Activated CD4-positive, alpha-beta memory T cell treated with anti-CD3 and anti-CD28 coated beads for 36 hours (primary cell): ENCODE measurements at regions not wholly inside any gene's neighbourhood (a gene's known extent, or its start where the extent isn't known, plus 50 kb on each side); places are given as distances from the start of the nearest gene placed in this dataset. TPM values are rescaled to one million over a fixed set of nuclear protein-coding genes. Genes with fewer than 3 reads are reported as not detected.
"Not testable (repeated sequence)": the region's sequence is repeated elsewhere in the genome, so short reads cannot be mapped to it uniquely, and the experiment has no call there.

ENCODE experiments used
- CTCF ChIA-PET: fragments of 350-600 bp; sonication (Branson Sonifier 250); formaldehyde crosslinking; loops from one replicate; lab custom pipeline; 2021; ENCODE audit warnings: antibody characterized with exemption, inconsistent platforms; lab: Charles Lee
- POLR2A ChIA-PET: fragments of 350-600 bp; sonication (Branson Sonifier 250); formaldehyde crosslinking; loops from one replicate; lab custom pipeline; 2021; ENCODE audit warnings: antibody characterized with exemption; lab: Charles Lee
- DNase-seq: peaks from one replicate; pipeline ENCODE4 v3.0.0-alpha.2; 2020
- H3K27ac Mint-ChIP-seq: one replicate; pipeline ENCODE4 v1.8.0; 2021; ENCODE audit warnings: mixed read lengths
- H3K27me3 Mint-ChIP-seq: one replicate; pipeline ENCODE4 v1.8.0; 2021; ENCODE audit warnings: mixed read lengths
- H3K36me3 Mint-ChIP-seq: one replicate; pipeline ENCODE4 v1.8.0; 2021; ENCODE audit warnings: mixed read lengths
- H3K4me1 Mint-ChIP-seq: one replicate; pipeline ENCODE4 v1.8.0; 2021; ENCODE audit warnings: low read depth, mixed read lengths
- H3K4me3 Mint-ChIP-seq: one replicate; pipeline ENCODE4 v1.8.0; 2021; ENCODE audit warnings: mild to moderate bottlenecking, mixed read lengths
- H3K9me3 Mint-ChIP-seq: one replicate; pipeline ENCODE4 v1.8.0; 2021; ENCODE audit warnings: mixed read lengths
- intact Hi-C: fragments of 100-400 bp; cut with micrococcal nuclease; formaldehyde crosslinking; loops from one replicate; pipeline ENCODE4 v1.15.1; 2023
- microRNA-seq: library from miRNA; unstranded; fragments of <30 nt; microRNA quantifications from one replicate; pipeline ENCODE4 v1.2.0, GENCODE V29; 2022; ENCODE audit warnings: borderline number of aligned reads, borderline microRNAs expressed, borderline replicate concordance

DNA sequence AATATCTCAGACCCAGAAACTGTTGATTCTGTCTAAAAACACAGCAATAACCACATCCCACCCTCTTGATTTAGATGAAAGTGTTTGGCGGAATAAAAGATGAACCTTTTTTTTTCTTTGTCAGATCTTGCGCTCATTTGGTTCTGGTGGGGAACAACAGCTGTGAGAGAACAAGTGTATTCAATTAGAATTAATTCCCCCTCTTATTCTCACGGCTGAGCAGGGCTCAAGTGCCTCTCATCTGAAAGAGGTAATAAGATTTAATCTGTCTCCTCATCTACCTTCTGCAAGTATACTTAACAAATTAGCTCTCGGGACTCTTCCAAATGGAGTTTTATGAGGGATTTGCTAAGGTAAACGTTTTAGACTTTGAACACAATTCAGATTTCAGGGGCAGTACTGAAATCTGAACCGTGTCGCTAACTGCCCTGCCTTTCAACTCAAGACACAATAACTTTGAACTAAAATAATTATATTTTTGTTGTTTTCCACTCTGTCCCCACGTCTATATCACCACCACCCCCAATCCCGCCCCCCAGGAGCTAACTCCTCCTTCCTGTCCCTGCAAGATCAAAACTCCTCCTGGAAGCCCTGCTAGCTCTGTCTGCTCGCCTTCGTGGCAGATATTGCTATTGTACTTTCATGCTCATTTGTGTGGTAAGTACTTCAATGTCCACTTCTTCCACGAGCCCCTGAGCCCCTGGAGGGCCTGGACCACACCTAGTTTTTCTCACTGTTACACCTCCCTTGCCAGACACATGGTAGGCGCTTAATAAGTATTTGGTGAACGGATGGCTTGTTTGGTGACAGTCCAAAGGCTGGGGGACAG is 54.2 kb upstream of the ROPN1B start:
- peaks cover 23% of the 10 kb centered on the region for H3K4me1 Mint-ChIP-seq
- H3K36me3 Mint-ChIP-seq, H3K27me3 Mint-ChIP-seq, POLR2A ChIA-PET, H3K27ac Mint-ChIP-seq, H3K9me3 Mint-ChIP-seq: not testable (repeated sequence)
- CTCF ChIA-PET, result interaction anchor here (1.7 kb wide), 1 partner anchor 148 kb away, joined by 5 read pairs; no protein-coding TSS in a partner anchor
- peak overlapping the region; percentile 84 for H3K4me3 Mint-ChIP-seq
- intact Hi-C loops, result loop anchor here (5.0 kb wide), 2 partner anchors 538 to 1757 kb away; partner anchors contain the start of genes ABTB1 and ZNF148
- DNase-seq, result peak; percentile 19

DNA sequence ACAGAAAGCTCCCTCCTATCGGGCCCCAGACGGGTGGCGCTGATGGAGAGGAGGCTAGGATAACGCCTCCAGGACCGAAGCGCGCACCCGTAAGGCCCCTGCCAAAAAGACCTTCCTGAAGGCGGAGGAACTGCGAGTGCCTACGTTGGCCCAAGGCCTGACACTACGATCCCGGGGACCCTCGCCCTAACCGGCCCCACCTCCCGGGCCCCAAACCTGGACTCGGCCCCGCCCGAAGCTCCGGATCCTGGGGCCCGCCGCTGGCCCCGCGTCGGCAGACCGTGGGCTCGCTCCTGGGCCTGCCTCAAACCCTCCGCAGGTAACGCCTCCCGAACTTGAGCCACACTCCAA is 53.6 kb upstream of the ROPN1B start:
- H3K4me1 Mint-ChIP-seq, result peaks cover 23% of the 10 kb centered on the region
- POLR2A ChIA-PET, H3K27me3 Mint-ChIP-seq, DNase-seq, H3K36me3 Mint-ChIP-seq, H3K9me3 Mint-ChIP-seq: not testable (repeated sequence)
- CTCF ChIA-PET, result interaction anchor here (1.7 kb wide), 1 partner anchor 149 kb away, joined by 5 read pairs; no protein-coding TSS in a partner anchor
- H3K4me3 Mint-ChIP-seq, result peak overlapping the region; percentile 84
- H3K27ac Mint-ChIP-seq, result peak overlapping the region; percentile 83
- intact Hi-C loops, result loop anchor here (5.0 kb wide), 2 partner anchors 538 to 1757 kb away; partner anchors contain the start of genes ABTB1 and ZNF148

- H3K36me3 Mint-ChIP-seq, H3K9me3 Mint-ChIP-seq, POLR2A ChIA-PET, H3K27me3 Mint-ChIP-seq: not testable (repeated sequence)
- Mint-ChIP-seq H3K27ac (peak overlapping the region; percentile 83), H3K4me1 (peaks cover 23% of the 10 kb centered on the region), H3K4me3 (peak overlapping the region; percentile 84)
- CTCF ChIA-PET, result interaction anchor here (1.7 kb wide), 1 partner anchor 150 kb away, joined by 5 read pairs; no protein-coding TSS in a partner anchor
- DNase-seq, result peak; percentile 100
- intact Hi-C loops, result loop anchor here (1.0 to 5.0 kb wide), 6 partner anchors 150 to 1756 kb away; partner anchors contain the start of genes ABTB1, OSBPL11 and ZNF148
These were observed 53.1 kb upstream of the ROPN1B start for GRCh38 chr3:125915792-125916375.

- Mint-ChIP-seq H3K9me3 (no peaks in the 10 kb centered on the region), H3K4me3 (peak overlapping the region; percentile 84), H3K4me1 (peaks cover 23% of the 10 kb centered on the region), H3K36me3 (no peaks in the 10 kb centered on the region), H3K27ac (peak overlapping the region; percentile 83), H3K27me3 (no peaks in the 10 kb centered on the region)
- DNase-seq, result peak; percentile 99
- POLR2A ChIA-PET, result no interaction called here
- CTCF ChIA-PET, result interaction anchor here (1.7 kb wide), 1 partner anchor 150 kb away, joined by 5 read pairs; no protein-coding TSS in a partner anchor
- intact Hi-C loops, result loop anchor here (1.0 to 5.0 kb wide), 6 partner anchors 150 to 1756 kb away; partner anchors contain the start of genes ABTB1, OSBPL11 and ZNF148
These were observed 52.5 kb upstream of the ROPN1B start for GRCh38 chr3:125916376-125916978.

GRCh38 chr3:125917020-125917549 is 51.9 kb upstream of the ROPN1B start:
- H3K9me3 Mint-ChIP-seq, POLR2A ChIA-PET, CTCF ChIA-PET, H3K27me3 Mint-ChIP-seq, H3K36me3 Mint-ChIP-seq, H3K27ac Mint-ChIP-seq: not testable (repeated sequence)
- intact Hi-C loops, result loop anchor here (2.0 to 5.0 kb wide), 3 partner anchors 322 to 1755 kb away; partner anchors contain the start of genes ABTB1, OSBPL11 and ZNF148
- Mint-ChIP-seq H3K4me3 (peak overlapping the region; percentile 84), H3K4me1 (peaks cover 23% of the 10 kb centered on the region)
- peak; percentile 42 for DNase-seq

- H3K27me3 Mint-ChIP-seq, CTCF ChIA-PET, H3K27ac Mint-ChIP-seq: not testable (repeated sequence)
These were observed 51.0 kb upstream of the ROPN1B start for GRCh38 chr3:125918024-125918423.

DNA sequence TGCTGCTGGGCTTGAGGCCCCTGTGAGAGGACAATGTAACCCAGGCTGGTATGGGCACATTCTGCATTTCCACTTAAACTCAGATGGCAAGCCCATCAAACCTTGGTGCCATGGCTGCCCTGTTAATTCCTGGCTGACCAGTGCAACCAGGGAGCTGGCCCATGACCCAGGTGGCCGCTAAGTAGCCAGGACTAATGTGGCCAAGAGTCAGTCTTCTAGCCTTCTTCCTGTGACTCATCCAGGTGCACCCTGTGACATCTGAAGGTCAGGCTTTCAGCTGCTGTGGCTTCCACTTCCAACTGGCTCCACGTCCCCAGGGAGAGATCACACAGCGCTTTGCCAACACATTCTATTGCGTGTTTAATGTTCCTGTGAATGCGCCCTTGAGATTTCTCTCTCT is 50.5 kb upstream of the ROPN1B start:
- H3K4me3 Mint-ChIP-seq, H3K27ac Mint-ChIP-seq, H3K9me3 Mint-ChIP-seq, DNase-seq, H3K36me3 Mint-ChIP-seq, CTCF ChIA-PET, H3K27me3 Mint-ChIP-seq, POLR2A ChIA-PET: not testable (repeated sequence)
- intact Hi-C loops, result loop anchor here (5.0 kb wide), 2 partner anchors 541 to 1754 kb away; partner anchors contain the start of genes ABTB1 and ZNF148
- peaks cover 23% of the 10 kb centered on the region for H3K4me1 Mint-ChIP-seq

More at GRCh38 chr3:125918024-125918423, 51.0 kb upstream of the ROPN1B start:
- H3K4me3 Mint-ChIP-seq, H3K9me3 Mint-ChIP-seq, POLR2A ChIA-PET, H3K36me3 Mint-ChIP-seq, DNase-seq: not testable (repeated sequence)
- intact Hi-C loops, result loop anchor here (5.0 kb wide), 2 partner anchors 541 to 1754 kb away; partner anchors contain the start of genes ABTB1 and ZNF148
- peaks cover 23% of the 10 kb centered on the region for H3K4me1 Mint-ChIP-seq

GRCh38 chr3:125918866-125919265 is 50.1 kb upstream of the ROPN1B start:
- CTCF ChIA-PET, result not testable (repeated sequence)
- intact Hi-C loops, result loop anchor here (5.0 kb wide), 2 partner anchors 542 to 1753 kb away; partner anchors contain the start of genes ABTB1 and ZNF148

More at GRCh38 chr3:125918866-125919265, 50.1 kb upstream of the ROPN1B start:
- H3K27ac Mint-ChIP-seq, H3K9me3 Mint-ChIP-seq, H3K36me3 Mint-ChIP-seq, H3K27me3 Mint-ChIP-seq, POLR2A ChIA-PET, H3K4me3 Mint-ChIP-seq: not testable (repeated sequence)
- DNase-seq, result peak; percentile 17
- peaks cover 23% of the 10 kb centered on the region for H3K4me1 Mint-ChIP-seq

Small RNAs in the stretch of these regions (microRNA-seq; reads per million reads assigned to microRNA genes)
- not detected for gene MIR548I1
